Astrocyte (in vitro differentiated cells and primary cell): ENCODE measurements at regions not wholly inside any gene's neighbourhood (a gene's known extent, or its start where the extent isn't known, plus 50 kb on each side); places are given as distances from the start of the nearest gene placed in this dataset.

Experiments
- DNase-seq: peaks from one replicate; pipeline ENCODE4 v3.0.0-alpha.2; 2010; ENCODE audit warnings: low read depth
- FAIRE-seq: peaks from 2 replicates; lab custom pipeline; 2011; peaks lifted over from hg19 to GRCh38; lab: Jason Lieb, UNC
- H2AFZ ChIP-seq: 2 replicates; pipeline ENCODE4 v1.6.0; 2012; ENCODE audit warnings: low read depth, low read length, inconsistent platforms
- H3K27ac ChIP-seq: 2 replicates; pipeline ENCODE4 v1.5.1; 2011; ENCODE audit warnings: low read depth, low read length, inconsistent platforms
- H3K27me3 ChIP-seq: 2 replicates; pipeline ENCODE4 v1.6.0; 2011; ENCODE audit warnings: low read length, inconsistent platforms; ENCODE audit not compliant: insufficient read depth
- H3K36me3 ChIP-seq: 2 replicates; pipeline ENCODE4 v1.5.1; 2011; ENCODE audit warnings: low read length, inconsistent platforms; ENCODE audit not compliant: insufficient read depth
- H3K4me1 ChIP-seq: 2 replicates; pipeline ENCODE4 v1.5.1; 2011; ENCODE audit warnings: low read length, inconsistent platforms; ENCODE audit not compliant: insufficient read depth
- H3K4me2 ChIP-seq: 2 replicates; pipeline ENCODE4 v1.6.0; 2012; ENCODE audit warnings: low read length, inconsistent platforms
- H3K4me3 ChIP-seq: 2 replicates; pipeline ENCODE4 v1.5.1; 2011; ENCODE audit warnings: low read depth, mild to moderate bottlenecking, low read length, inconsistent platforms; ENCODE audit not compliant: insufficient read depth
- H3K79me2 ChIP-seq: 2 replicates; pipeline ENCODE4 v1.6.0; 2012; ENCODE audit warnings: mild to moderate bottlenecking, low read length, inconsistent platforms; ENCODE audit not compliant: insufficient read depth
- H3K9ac ChIP-seq: 2 replicates; pipeline ENCODE4 v1.6.0; 2012; ENCODE audit warnings: mild to moderate bottlenecking, low read length, inconsistent platforms
- H3K9me3 ChIP-seq: 2 replicates; pipeline ENCODE4 v1.5.1; 2012; ENCODE audit warnings: low read depth, mild to moderate bottlenecking, low read length, inconsistent platforms; ENCODE audit not compliant: insufficient read depth
- H4K20me1 ChIP-seq: 2 replicates; pipeline ENCODE4 v1.6.0; 2012; ENCODE audit warnings: low read length, inconsistent platforms; ENCODE audit not compliant: insufficient read depth
- H3K27ac Mint-ChIP-seq: one replicate; pipeline ENCODE4 v1.8.0; 2021; ENCODE audit warnings: mild to moderate bottlenecking, mixed read lengths; ENCODE audit not compliant: unreplicated experiment
- H3K27me3 Mint-ChIP-seq: one replicate; pipeline ENCODE4 v1.8.0; 2021; ENCODE audit warnings: low read depth, mixed read lengths; ENCODE audit not compliant: unreplicated experiment
- H3K36me3 Mint-ChIP-seq: one replicate; pipeline ENCODE4 v1.8.0; 2021; ENCODE audit warnings: low read depth, mixed read lengths; ENCODE audit not compliant: unreplicated experiment
- H3K4me1 Mint-ChIP-seq: one replicate; pipeline ENCODE4 v1.8.0; 2021; ENCODE audit warnings: low read depth, mixed read lengths; ENCODE audit not compliant: unreplicated experiment
- H3K4me3 Mint-ChIP-seq: one replicate; pipeline ENCODE4 v1.8.0; 2021; ENCODE audit warnings: mild to moderate bottlenecking, moderate library complexity, mixed read lengths; ENCODE audit not compliant: unreplicated experiment
- H3K9me3 Mint-ChIP-seq: one replicate; pipeline ENCODE4 v1.8.0; 2021; ENCODE audit warnings: mild to moderate bottlenecking, mixed read lengths; ENCODE audit not compliant: unreplicated experiment
- EZH2 ChIP-seq: IDR thresholded peaks from 2 replicates; pipeline ENCODE4 v1.6.1; 2012; ENCODE audit warnings: mild to moderate bottlenecking, low read length, inconsistent platforms; ENCODE audit not compliant: insufficient read depth
- TF ChIP-seq, protein P1 (sequence below): IDR thresholded peaks from 2 replicates; pipeline ENCODE4 v1.5.1; 2011; ENCODE audit warnings: low read depth, mild to moderate bottlenecking, inconsistent platforms, low read length, moderate library complexity; ENCODE audit not compliant: insufficient read depth

DNA sequence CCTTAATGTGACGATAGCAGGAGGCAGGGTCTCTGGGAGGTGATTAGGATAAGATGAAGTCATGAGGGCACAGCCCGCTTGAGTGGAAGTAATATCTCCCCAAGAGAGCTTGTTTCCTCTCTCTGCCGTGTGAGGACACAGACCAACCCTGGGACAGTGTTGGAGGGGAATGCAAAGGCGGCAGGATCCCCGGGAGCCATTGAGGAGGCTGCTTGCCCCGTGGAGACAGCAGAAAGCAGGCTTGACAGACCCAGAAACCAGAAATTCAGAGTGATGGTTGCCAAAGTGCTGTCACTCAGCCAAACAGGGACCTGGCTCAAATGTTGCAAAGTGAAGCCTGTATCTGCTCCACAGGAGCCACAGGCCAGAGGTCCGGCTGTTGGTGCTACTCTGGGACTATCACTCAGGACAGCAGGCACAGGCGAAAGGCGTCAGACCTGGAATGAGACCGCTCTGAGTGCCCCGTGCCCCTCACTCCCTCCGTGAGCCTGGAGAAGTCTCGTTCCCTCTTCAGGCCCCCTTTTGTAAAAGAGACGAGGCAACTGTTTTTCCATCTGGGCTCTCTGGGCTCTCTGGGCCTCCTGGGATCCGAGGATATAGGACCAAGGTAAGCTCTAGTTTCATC is 96.6 kb upstream of the VANGL1 start:
- Histone ChIP-seq H3K4me3 (no peak overlapping the region), H2AFZ (peak overlapping the region; percentile 6), H4K20me1 (no peaks in the 10 kb centered on the region), H3K27me3 (no peaks in the 10 kb centered on the region), H3K27ac (peak overlapping the region; percentile 94), H3K9me3 (no peaks in the 10 kb centered on the region), H3K9ac (peak overlapping the region; percentile 74), H3K36me3 (no peaks in the 10 kb centered on the region), H3K79me2 (no peaks in the 10 kb centered on the region), H3K4me2 (peak overlapping the region; percentile 76), H3K4me1 (peaks cover 22% of the 10 kb centered on the region)
- Mint-ChIP-seq H3K4me3 (no peak overlapping the region), H3K36me3 (no peaks in the 10 kb centered on the region), H3K4me1 (peaks cover 35% of the 10 kb centered on the region), H3K9me3 (peaks cover 5% of the 10 kb centered on the region), H3K27ac (peak overlapping the region; percentile 99), H3K27me3 (no peaks in the 10 kb centered on the region)
- TF ChIP-seq, protein P1, sequence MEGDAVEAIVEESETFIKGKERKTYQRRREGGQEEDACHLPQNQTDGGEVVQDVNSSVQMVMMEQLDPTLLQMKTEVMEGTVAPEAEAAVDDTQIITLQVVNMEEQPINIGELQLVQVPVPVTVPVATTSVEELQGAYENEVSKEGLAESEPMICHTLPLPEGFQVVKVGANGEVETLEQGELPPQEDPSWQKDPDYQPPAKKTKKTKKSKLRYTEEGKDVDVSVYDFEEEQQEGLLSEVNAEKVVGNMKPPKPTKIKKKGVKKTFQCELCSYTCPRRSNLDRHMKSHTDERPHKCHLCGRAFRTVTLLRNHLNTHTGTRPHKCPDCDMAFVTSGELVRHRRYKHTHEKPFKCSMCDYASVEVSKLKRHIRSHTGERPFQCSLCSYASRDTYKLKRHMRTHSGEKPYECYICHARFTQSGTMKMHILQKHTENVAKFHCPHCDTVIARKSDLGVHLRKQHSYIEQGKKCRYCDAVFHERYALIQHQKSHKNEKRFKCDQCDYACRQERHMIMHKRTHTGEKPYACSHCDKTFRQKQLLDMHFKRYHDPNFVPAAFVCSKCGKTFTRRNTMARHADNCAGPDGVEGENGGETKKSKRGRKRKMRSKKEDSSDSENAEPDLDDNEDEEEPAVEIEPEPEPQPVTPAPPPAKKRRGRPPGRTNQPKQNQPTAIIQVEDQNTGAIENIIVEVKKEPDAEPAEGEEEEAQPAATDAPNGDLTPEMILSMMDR = no peak
- no peak for TF ChIP-seq EZH2
- no peak for FAIRE-seq
- no peak for DNase-seq

DNA sequence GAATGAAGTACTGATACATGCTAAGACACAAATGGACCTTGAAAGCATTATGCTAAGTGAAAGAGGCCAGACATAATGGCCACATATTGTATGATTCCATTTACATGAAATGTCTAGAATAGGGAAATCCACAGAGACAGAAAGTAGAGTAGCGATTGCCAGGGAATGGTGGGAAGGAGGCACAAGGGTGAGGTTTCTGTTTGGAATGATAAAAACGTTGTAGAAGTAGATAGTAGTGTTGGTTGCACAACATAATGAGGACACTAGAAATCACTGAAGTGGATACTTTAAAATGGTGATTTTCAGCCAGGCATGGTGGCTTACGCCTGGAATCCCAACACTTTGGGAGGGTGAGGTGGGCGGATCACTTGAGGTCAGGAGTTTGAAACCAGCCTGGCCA is 97.6 kb upstream of the VANGL1 start:
- Mint-ChIP-seq H3K36me3 (no peaks in the 10 kb centered on the region), H3K27me3 (no peaks in the 10 kb centered on the region), H3K4me1 (peaks cover 42% of the 10 kb centered on the region), H3K4me3 (no peak overlapping the region), H3K9me3 (peaks cover 6% of the 10 kb centered on the region), H3K27ac (peak overlapping the region; percentile 74)
- H3K27ac ChIP-seq = no peak overlapping the region
- H3K36me3 ChIP-seq = no peaks in the 10 kb centered on the region
- H2AFZ ChIP-seq = no peak overlapping the region
- H3K4me1 ChIP-seq = peaks cover 22% of the 10 kb centered on the region
- H4K20me1 ChIP-seq = no peaks in the 10 kb centered on the region
- peak; percentile 58 for DNase-seq
- H3K9me3 ChIP-seq = no peaks in the 10 kb centered on the region
- H3K4me3 ChIP-seq = no peak overlapping the region
- no peaks in the 10 kb centered on the region for H3K79me2 ChIP-seq
- no peak for FAIRE-seq
- no peaks in the 10 kb centered on the region for H3K27me3 ChIP-seq
- H3K9ac ChIP-seq = no peak overlapping the region
- H3K4me2 ChIP-seq = no peak overlapping the region
- TF ChIP-seq, protein P1 = no peak
- TF ChIP-seq EZH2 = no peak

DNA sequence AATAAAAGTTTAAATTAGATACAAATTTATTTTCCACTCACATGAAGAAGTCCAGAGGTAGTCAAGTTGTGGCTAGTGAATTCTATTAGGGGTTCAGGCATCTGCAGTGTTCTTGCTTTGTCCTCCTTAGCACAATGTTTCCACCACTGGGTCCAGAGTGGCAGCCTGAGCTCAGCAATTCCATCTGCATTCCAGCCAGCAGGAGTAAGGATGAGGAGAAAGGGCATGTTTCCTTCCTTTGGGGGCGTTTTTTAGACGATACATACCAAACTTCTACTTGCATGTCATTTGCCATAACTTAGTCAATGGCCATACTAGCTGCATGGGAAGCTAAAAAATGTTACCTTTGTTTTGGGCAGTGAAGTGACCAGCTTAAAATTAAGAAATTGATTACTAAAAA is 98.5 kb upstream of the VANGL1 start:
- Histone ChIP-seq H4K20me1 (no peaks in the 10 kb centered on the region), H3K27ac (no peak overlapping the region), H3K79me2 (no peaks in the 10 kb centered on the region), H3K27me3 (no peaks in the 10 kb centered on the region), H3K9ac (no peak overlapping the region), H3K4me1 (peaks cover 22% of the 10 kb centered on the region), H3K4me3 (no peak overlapping the region), H3K9me3 (no peaks in the 10 kb centered on the region), H2AFZ (no peak overlapping the region), H3K36me3 (no peaks in the 10 kb centered on the region), H3K4me2 (no peak overlapping the region)
- Mint-ChIP-seq H3K4me1 (peaks cover 42% of the 10 kb centered on the region), H3K9me3 (peaks cover 6% of the 10 kb centered on the region), H3K27ac (no peak overlapping the region), H3K36me3 (no peaks in the 10 kb centered on the region), H3K4me3 (no peak overlapping the region), H3K27me3 (no peaks in the 10 kb centered on the region)
- DNase-seq (no peak), FAIRE-seq (no peak)
- TF ChIP-seq, protein P1 = no peak
- TF ChIP-seq EZH2 = no peak
